Naive thymus-derived CD4-positive, alpha-beta T cell (primary cell): ENCODE measurements at regions not wholly inside any gene's neighbourhood (a gene's known extent, or its start where the extent isn't known, plus 50 kb on each side); places are given as distances from the start of the nearest gene placed in this dataset.

Source experiments
- ATAC-seq: fragments of 150-1000 bp; cut with Tn5 transposase; 2 replicates; pipeline ENCODE4 v1.10.0; 2021; ENCODE audit warnings: mild to moderate bottlenecking, moderate library complexity
- CTCF ChIA-PET: fragments of 350-600 bp; sonication (Branson Sonifier 250); formaldehyde crosslinking; loops from one replicate; lab custom pipeline; 2021; ENCODE audit warnings: antibody characterized with exemption; lab: Charles Lee
- POLR2A ChIA-PET: fragments of 350-600 bp; sonication (Branson Sonifier 250); formaldehyde crosslinking; loops from one replicate; lab custom pipeline; 2021; ENCODE audit warnings: antibody characterized with exemption, inconsistent platforms; lab: Charles Lee
- DNase-seq, 9 donors: peaks; one replicate each; pipeline versions ENCODE4 v3.0.0 to v3.0.0-alpha.2; 2020 to 2022; ENCODE audit warnings: mixed read lengths in 1 of 9
- H3K27ac ChIP-seq: one replicate; pipeline ENCODE4 v1.7.0; 2013; ENCODE audit warnings: mild to moderate bottlenecking, low read depth, low read length, moderate library complexity
- H3K27me3 ChIP-seq, 2 donors: one replicate each; pipeline ENCODE4 v1.7.0; 2013; ENCODE audit warnings: low read length in 2 of 2, mild to moderate bottlenecking in 2 of 2, moderate library complexity in 2 of 2; ENCODE audit not compliant: control insufficient read depth in 2 of 2, insufficient read depth in 2 of 2
- H3K36me3 ChIP-seq, 3 experiments: 1 replicate in 2 of 3; 2 replicates in 1 of 3; pipeline ENCODE4 v1.7.0; 2013; ENCODE audit warnings: low read length in 3 of 3, mild to moderate bottlenecking in 3 of 3, moderate library complexity in 1 of 3; ENCODE audit not compliant: insufficient read depth in 3 of 3, control insufficient read depth in 2 of 3
- H3K4me1 ChIP-seq, 2 donors: one replicate each; pipeline ENCODE4 v1.7.0; 2013; ENCODE audit warnings: low read length in 2 of 2, mild to moderate bottlenecking in 2 of 2, moderate library complexity in 1 of 2; ENCODE audit not compliant: control insufficient read depth in 2 of 2, insufficient read depth in 2 of 2
- H3K4me3 ChIP-seq: 2 replicates; pipeline ENCODE4 v1.7.0; 2013; ENCODE audit warnings: mild to moderate bottlenecking, low read length
- H3K9me3 ChIP-seq, 3 experiments: 1 replicate in 2 of 3; 2 replicates in 1 of 3; pipeline ENCODE4 v1.7.0; 2013; ENCODE audit warnings: low read length in 3 of 3; ENCODE audit not compliant: control insufficient read depth in 2 of 3
- H3K27ac Mint-ChIP-seq, 9 donors: one replicate each; pipeline ENCODE4 v1.8.0; 2020 to 2022; ENCODE audit warnings: mixed read lengths in 9 of 9, mild to moderate bottlenecking in 8 of 9, moderate library complexity in 5 of 9, inconsistent platforms in 2 of 9
- H3K27me3 Mint-ChIP-seq, 5 donors: one replicate each; pipeline ENCODE4 v1.8.0; 2021 to 2022; ENCODE audit warnings: mixed read lengths in 5 of 5, mild to moderate bottlenecking in 1 of 5
- H3K36me3 Mint-ChIP-seq, 5 donors: one replicate each; pipeline ENCODE4 v1.8.0; 2020 to 2022; ENCODE audit warnings: mixed read lengths in 5 of 5, mild to moderate bottlenecking in 3 of 5, inconsistent platforms in 1 of 5
- H3K4me1 Mint-ChIP-seq, 7 donors: one replicate each; pipeline ENCODE4 v1.8.0; 2020 to 2022; ENCODE audit warnings: mixed read lengths in 7 of 7, mild to moderate bottlenecking in 3 of 7, inconsistent platforms in 1 of 7
- H3K4me3 Mint-ChIP-seq, 10 donors: one replicate each; pipeline ENCODE4 v1.8.0; 2020 to 2022; ENCODE audit warnings: mild to moderate bottlenecking in 10 of 10, mixed read lengths in 10 of 10, moderate library complexity in 6 of 10, inconsistent platforms in 2 of 10
- H3K9me3 Mint-ChIP-seq, 11 donors: one replicate each; pipeline ENCODE4 v1.8.0; 2020 to 2022; ENCODE audit warnings: mixed read lengths in 11 of 11, mild to moderate bottlenecking in 4 of 11, inconsistent platforms in 1 of 11, moderate library complexity in 1 of 11
- intact Hi-C, 2 donors: fragments of 100-400 bp; cut with micrococcal nuclease; formaldehyde crosslinking; loops; one replicate each; pipeline ENCODE4 v1.15.1; 2023

- no peak for ATAC-seq
Observed at GRCh38 chr4:30881985-30882384, 161.8 kb downstream of the PCDH7 start.

GRCh38 chr4:30882443-30882842 is 162.3 kb downstream of the PCDH7 start:
- ChIA-PET CTCF (no interaction called here), POLR2A (no interaction called here)
- no peaks in the 10 kb centered on the region for H3K27me3 Mint-ChIP-seq
- H3K36me3 ChIP-seq: no peaks in the 10 kb centered on the region
- ATAC-seq: no peak
- no peak overlapping the region for H3K27ac Mint-ChIP-seq
- H3K9me3 Mint-ChIP-seq: peaks cover 3 to 13% (median 8%) of the 10 kb centered on the region in 11 donors
- no peaks in the 10 kb centered on the region for H3K4me1 Mint-ChIP-seq
- H3K27ac ChIP-seq: no peak overlapping the region
- no peaks in the 10 kb centered on the region for H3K4me1 ChIP-seq
- H3K27me3 ChIP-seq: no peaks in the 10 kb centered on the region
- no peak for DNase-seq
- H3K4me3 ChIP-seq: no peak overlapping the region
- intact Hi-C loops: no loop called here
- H3K9me3 ChIP-seq: no peaks in the 10 kb centered on the region
- H3K36me3 Mint-ChIP-seq: no peaks in the 10 kb centered on the region
- no peak overlapping the region for H3K4me3 Mint-ChIP-seq

More at GRCh38 chr4:30881985-30882384, 161.8 kb downstream of the PCDH7 start:
- Mint-ChIP-seq H3K36me3 (no peaks in the 10 kb centered on the region), H3K27ac (no peak overlapping the region), H3K4me3 (no peak overlapping the region), H3K27me3 (no peaks in the 10 kb centered on the region), H3K9me3 (peaks cover 3 to 13% (median 8%) of the 10 kb centered on the region in 11 donors), H3K4me1 (no peaks in the 10 kb centered on the region)
- no peaks in the 10 kb centered on the region for H3K36me3 ChIP-seq
- no peaks in the 10 kb centered on the region for H3K9me3 ChIP-seq
- no peak overlapping the region for H3K27ac ChIP-seq
- DNase-seq: no peak
- CTCF ChIA-PET: no interaction called here
- intact Hi-C loops: no loop called here
- H3K4me3 ChIP-seq: no peak overlapping the region
- H3K27me3 ChIP-seq: no peaks in the 10 kb centered on the region
- POLR2A ChIA-PET: interaction anchor here (0.6 kb wide), 1 partner anchor 16 kb away, joined by 3 read pairs; no protein-coding TSS in a partner anchor
- no peaks in the 10 kb centered on the region for H3K4me1 ChIP-seq

GRCh38 chr4:30882995-30883675 is 163.0 kb downstream of the PCDH7 start:
- intact Hi-C loops: no loop called here
- H3K27ac ChIP-seq: no peak overlapping the region
- no peak overlapping the region for H3K4me3 ChIP-seq
- DNase-seq (no peak), ATAC-seq (no peak)
- no peaks in the 10 kb centered on the region for H3K27me3 Mint-ChIP-seq
- no peaks in the 10 kb centered on the region for H3K4me1 Mint-ChIP-seq
- ChIA-PET CTCF (no interaction called here), POLR2A (no interaction called here)
- H3K27ac Mint-ChIP-seq: no peak overlapping the region
- H3K4me1 ChIP-seq: no peaks in the 10 kb centered on the region
- H3K36me3 Mint-ChIP-seq: no peaks in the 10 kb centered on the region
- H3K4me3 Mint-ChIP-seq: no peak overlapping the region
- no peaks in the 10 kb centered on the region for H3K27me3 ChIP-seq
- no peaks in the 10 kb centered on the region for H3K36me3 ChIP-seq
- H3K9me3 Mint-ChIP-seq: peaks cover 2 to 9% (median 7%) of the 10 kb centered on the region in 11 donors
- no peaks in the 10 kb centered on the region for H3K9me3 ChIP-seq

- no peak overlapping the region for H3K4me3 ChIP-seq
- no peak for ATAC-seq
- DNase-seq: no peak
- CTCF ChIA-PET: no interaction called here
- no peaks in the 10 kb centered on the region for H3K27me3 ChIP-seq
- peaks cover 0 to 4% (median 0%) of the 10 kb centered on the region in 5 donors for H3K36me3 Mint-ChIP-seq
- H3K4me1 Mint-ChIP-seq: no peaks in the 10 kb centered on the region
- H3K4me1 ChIP-seq: no peaks in the 10 kb centered on the region
- H3K27ac Mint-ChIP-seq: no peak overlapping the region
- H3K9me3 Mint-ChIP-seq: peaks cover 0 to 11% (median 4%) of the 10 kb centered on the region in 11 donors
- H3K9me3 ChIP-seq: no peaks in the 10 kb centered on the region
- no peak overlapping the region for H3K27ac ChIP-seq
- no peaks in the 10 kb centered on the region for H3K27me3 Mint-ChIP-seq
- H3K4me3 Mint-ChIP-seq: no peak overlapping the region
- H3K36me3 ChIP-seq: no peaks in the 10 kb centered on the region
- POLR2A ChIA-PET: no interaction called here
- intact Hi-C loops: no loop called here
Observed at GRCh38 chr4:30901461-30902451, 181.6 kb downstream of the PCDH7 start.

GRCh38 chr4:30903502-30904214 is 183.5 kb downstream of the PCDH7 start:
- H3K4me3 Mint-ChIP-seq: no peak overlapping the region
- Histone ChIP-seq H3K4me3 (no peak overlapping the region), H3K27me3 (no peaks in the 10 kb centered on the region), H3K27ac (no peak overlapping the region), H3K36me3 (no peaks in the 10 kb centered on the region), H3K9me3 (no peaks in the 10 kb centered on the region), H3K4me1 (no peaks in the 10 kb centered on the region)
- H3K4me1 Mint-ChIP-seq: no peaks in the 10 kb centered on the region
- ATAC-seq (no peak), DNase-seq (no peak)
- H3K36me3 Mint-ChIP-seq: peaks cover 0 to 4% (median 0%) of the 10 kb centered on the region in 5 donors
- H3K27me3 Mint-ChIP-seq: no peaks in the 10 kb centered on the region
- intact Hi-C loops: no loop called here
- no peak overlapping the region for H3K27ac Mint-ChIP-seq
- CTCF ChIA-PET: no interaction called here
- POLR2A ChIA-PET: no interaction called here
- peaks cover 0 to 20% (median 4%) of the 10 kb centered on the region in 11 donors for H3K9me3 Mint-ChIP-seq

- Mint-ChIP-seq H3K4me3 (no peak overlapping the region), H3K27me3 (no peaks in the 10 kb centered on the region), H3K9me3 (peaks cover 0 to 20% (median 4%) of the 10 kb centered on the region in 11 donors), H3K36me3 (peaks cover 0 to 4% (median 0%) of the 10 kb centered on the region in 5 donors), H3K4me1 (no peaks in the 10 kb centered on the region), H3K27ac (no peak overlapping the region)
- no peak for DNase-seq
- Histone ChIP-seq H3K4me1 (no peaks in the 10 kb centered on the region), H3K9me3 (no peaks in the 10 kb centered on the region), H3K4me3 (no peak overlapping the region), H3K27ac (no peak overlapping the region), H3K36me3 (no peaks in the 10 kb centered on the region), H3K27me3 (no peaks in the 10 kb centered on the region)
- intact Hi-C loops: no loop called here
- ChIA-PET CTCF (no interaction called here), POLR2A (no interaction called here)
- ATAC-seq: no peak
Observed at GRCh38 chr4:30904215-30904555, 184.0 kb downstream of the PCDH7 start.
